NCI-H748 treated with DMSO at 0.1 percent for 48 hours (cell line): ENCODE measurements at regions not wholly inside any gene's neighbourhood (a gene's known extent, or its start where the extent isn't known, plus 50 kb on each side); places are given as distances from the start of the nearest gene placed in this dataset.

Experiments
- DNase-seq: peaks from one replicate; lab custom pipeline; 2025; lab: John Stamatoyannopoulos, UW

- DNase-seq: no peak
These were observed 74.7 kb upstream of the OLFM3 start for GRCh38 chr1:102071451-102071850.

GRCh38 chr1:102050556-102050955 lies 53.8 kb upstream of the OLFM3 start:
- DNase-seq: no peak

DNA sequence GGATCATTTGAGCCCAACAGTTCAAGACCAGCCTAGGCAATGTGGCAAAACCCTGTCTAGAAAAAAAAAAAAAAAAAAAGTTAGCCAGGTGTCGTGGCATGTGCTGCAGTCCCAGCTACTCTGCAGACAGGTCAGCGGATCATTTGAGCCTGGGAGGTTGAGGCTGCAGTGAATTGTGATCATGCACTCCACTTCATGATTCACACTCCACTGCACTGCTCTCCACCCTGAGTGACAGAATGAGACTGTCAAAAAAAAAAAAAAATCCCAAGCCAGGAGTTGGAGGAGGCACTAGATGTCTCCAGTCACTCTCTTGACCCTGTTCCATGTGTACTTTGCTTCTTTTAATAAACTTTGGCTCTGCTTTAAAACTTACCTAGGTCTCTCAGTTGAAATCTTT lies 51.0 kb upstream of the OLFM3 start:
- no peak for DNase-seq
